ENCODE measurements at regions not wholly inside any gene's neighbourhood (a gene's known extent, or its start where the extent isn't known, plus 50 kb on each side); places are given as distances from the start of the nearest gene placed in this dataset.
"Not testable (repeated sequence)": the region's sequence is repeated elsewhere in the genome, so short reads cannot be mapped to it uniquely, and the experiment has no call there.

DNA sequence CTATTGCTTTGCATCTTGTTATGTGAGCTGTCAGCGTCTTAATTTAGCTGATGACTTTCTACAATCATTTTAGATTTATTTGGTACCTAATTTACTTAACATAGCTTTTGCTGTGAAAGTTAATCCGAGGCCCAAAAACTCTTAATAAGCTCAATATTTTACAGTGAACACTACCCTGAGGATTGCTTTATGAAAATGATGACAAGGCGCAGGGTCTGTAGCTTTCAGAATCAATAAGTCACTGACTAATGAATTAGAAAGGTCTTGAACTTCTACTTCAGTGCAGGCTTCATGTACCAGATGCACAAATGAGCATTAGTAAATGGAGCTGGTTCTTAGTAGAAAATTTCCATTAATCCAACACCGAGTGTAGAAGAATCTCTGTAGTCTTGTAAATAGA lies 81.4 kb upstream of the ZNF366 start:
- DNase-seq (ENCODE audit: low read depth) = no peak

DNA sequence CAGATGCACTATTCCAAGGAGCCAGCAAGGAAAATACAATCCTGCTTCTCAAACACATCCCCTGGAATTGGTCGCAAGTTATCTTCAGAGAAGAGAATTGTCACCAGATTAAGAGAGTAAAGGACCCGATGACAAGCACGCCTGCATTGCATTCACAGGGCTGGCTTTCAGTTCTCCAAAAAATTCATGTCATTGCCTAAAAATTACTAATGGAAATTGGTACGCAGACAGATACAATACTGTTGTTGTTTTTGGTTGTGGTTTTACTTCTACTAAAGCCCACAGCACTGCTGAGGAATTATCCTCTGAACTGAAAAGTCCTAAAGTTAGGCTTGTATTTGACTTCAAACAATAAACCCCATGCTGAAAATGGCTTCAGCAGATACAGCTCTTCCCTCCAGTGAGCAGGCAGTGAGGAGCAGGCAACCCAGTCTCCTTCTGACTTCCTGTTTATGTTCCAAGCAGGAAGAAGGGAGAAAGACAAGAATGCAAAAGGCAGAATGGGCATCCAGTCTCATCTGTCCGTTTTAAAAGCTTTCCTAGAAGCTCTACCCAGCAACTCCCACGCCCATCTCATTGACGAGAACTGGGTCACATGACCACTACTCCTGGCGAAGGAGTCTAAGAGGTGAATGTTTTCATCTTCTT lies 80.6 kb upstream of the ZNF366 start:
- DNase-seq (ENCODE audit: low read depth) = peak; percentile 52

DNA sequence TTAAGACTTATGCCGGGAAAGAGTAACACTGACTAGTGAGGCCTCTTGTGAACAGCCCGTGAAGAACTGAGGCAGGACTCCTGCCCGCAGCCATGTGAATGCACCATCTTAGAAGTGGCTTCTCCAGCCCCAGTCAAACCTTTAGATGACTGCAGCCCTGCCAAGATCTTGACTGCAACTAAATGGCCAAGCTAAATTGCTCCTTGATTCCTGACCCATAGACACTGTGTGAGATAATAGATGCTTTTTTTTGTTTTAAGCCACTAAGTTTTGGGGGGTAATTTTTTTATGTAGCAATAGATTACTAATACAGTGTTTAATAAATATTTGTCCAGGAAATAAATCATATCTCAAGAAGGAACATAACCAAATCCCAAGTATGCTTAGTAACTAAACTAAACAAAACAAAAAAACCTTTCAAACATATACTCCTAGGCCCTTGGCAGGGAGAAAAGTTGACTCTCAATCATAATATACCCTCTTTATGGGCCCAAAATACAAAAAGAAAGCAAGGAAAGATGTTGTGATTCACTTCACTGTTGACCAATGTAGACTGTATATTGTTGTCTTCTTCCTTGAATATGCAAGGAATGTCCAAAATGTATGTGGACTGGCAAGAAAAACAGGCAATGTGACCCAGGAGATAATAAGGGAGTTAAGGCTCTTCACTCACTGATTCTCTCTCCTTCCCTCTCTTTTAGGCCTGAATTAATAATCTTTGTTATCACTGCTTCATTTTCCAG lies 79.7 kb upstream of the ZNF366 start:
- peak; percentile 70 for DNase-seq (ENCODE audit: low read depth)

DNA sequence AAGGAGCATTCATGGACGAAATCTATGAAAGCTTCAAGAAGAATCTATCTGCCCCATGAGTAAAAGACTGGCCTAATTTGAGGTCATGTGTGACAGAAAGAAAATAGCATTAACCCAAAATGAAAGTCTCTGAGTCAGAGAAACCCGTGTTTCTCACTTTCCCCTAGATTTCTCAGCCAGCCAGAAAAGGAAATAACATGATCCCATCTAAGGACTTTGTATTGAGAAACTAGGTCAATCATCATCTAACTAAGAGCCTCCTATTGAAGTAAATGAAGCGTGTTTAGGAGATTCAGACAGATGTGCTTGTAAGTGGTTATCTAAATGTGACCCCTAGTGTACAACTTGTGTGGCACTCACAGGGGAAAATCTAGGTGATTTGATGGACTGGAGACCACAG lies 77.3 kb upstream of the ZNF366 start:
- peak; percentile 32 for DNase-seq (ENCODE audit: low read depth)

DNA sequence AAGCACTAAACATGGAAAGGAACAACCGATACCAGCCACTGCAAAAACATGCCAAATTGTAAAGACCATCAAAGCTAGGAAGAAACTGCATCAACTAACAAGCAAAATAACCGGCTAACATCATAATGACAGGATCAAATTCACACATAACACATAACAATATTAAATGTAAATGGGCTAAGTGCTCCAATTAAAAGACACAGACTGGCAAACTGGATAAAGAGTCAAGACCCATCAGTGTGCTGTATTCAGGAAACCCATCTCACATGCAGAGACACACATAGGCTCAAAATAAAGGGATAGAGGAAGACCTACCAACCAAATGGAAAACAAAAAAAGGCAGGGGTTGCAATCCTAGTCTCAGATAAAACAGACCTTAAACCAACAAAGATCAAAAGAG lies 72.1 kb upstream of the ZNF366 start:
- not testable (repeated sequence) for DNase-seq (ENCODE audit: low read depth)

DNA sequence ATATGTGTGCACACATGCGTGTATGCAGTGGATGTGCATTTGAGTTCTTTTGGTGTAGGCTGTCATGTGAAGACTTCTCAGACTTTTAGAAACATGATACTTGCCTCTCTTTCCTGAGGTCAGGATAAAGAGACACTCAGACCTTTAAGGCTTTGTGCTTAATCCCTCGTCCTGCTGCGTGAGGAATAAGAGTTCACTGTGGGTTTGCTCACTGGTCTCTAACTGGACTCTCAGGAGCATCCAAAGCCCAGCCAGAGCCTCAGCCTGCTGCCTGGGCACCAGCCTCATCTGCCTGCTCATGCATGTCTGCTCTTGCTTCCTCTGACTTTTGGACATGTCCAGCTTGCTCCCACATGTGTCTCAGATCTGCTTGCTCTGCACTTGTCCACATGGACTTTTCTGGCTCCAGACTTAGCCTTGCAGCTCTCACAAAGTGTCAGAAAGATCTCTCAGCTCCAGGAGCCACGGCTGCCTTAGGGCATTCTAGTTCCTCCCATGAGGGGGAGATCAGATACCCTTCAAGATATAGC lies 65.1 kb upstream of the ZNF366 start:
- DNase-seq (ENCODE audit: low read depth) = no peak

DNA sequence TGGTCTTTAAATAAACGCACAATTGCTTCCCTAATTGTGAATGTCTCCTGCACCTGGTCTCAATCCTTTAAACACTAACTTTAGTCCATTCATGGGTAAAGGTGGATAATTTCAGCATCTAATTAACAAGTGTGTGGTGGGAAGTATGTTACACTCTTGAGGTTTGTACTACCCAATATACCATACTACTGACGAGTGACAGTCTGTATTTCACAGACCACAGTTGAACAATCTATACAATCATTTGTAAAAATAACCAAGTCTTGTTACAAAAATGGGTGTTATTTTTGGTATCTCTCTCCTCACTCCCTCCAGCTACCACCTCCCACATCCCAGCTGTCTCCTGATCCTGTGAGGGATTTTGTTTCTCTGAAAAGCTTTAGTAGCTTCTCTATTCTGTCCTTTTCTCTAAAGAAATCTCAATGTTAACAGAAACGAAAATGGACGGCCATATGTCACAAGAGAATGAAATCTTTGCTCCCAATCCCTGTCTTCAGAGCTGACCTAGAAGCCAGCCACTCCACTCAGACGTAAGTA lies 62.3 kb upstream of the ZNF366 start:
- no peak for DNase-seq (ENCODE audit: low read depth)

DNA sequence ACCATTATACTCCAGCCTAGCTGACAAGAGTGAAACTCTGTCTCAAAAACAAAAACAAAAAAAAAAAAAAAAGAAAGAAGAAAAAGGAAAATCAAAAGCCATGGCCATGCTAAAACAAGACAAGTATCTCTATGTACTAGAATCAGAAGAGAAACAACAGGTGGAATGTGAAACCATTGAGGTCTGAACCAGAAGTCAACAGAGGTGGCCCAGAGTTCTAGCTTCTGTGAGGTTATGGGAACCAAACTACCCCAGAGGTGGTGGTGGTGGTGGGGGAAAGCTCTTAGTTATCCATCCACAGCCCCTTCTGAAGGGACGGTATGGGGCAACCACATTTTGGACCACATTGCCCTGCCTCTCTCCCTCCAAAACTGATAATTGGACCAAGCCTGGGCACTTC lies 59.5 kb upstream of the ZNF366 start:
- no peak for DNase-seq (ENCODE audit: low read depth)

DNA sequence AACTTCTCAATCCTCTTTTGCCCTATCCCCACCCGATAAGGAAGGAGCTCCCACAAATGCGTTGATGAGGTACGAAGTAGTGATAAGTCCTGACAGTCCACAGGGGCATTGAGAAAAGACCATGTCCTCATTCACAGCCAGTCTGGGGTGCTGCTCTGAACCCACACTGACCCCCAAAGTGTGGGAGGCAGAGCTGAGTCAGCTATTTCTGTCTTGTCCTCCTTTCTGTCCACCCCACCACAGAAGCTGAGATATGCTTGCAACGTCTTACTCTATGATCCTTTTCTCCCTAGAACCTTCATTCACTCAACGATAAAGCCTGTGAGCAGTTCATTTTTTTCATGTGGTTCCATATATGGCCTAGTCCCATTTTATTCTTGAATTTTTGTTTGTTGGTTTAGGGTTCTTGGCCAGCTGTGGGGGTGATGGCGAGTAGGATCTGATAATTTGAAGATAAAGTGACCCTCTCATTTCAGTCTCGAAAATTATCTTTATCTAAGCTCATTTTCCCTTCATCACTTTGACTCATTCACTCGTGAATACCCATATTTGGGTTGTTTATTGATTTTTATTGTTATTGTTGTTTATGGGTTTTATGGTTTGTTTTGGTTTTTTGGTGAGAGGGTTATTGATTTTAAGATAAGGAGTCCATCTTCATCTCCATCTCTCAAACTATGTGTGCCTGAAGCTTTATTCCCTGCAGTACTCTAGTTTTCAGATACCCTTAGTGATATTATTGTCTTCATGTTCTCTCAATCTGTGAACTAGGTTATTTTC lies 58.5 kb upstream of the ZNF366 start:
- DNase-seq (ENCODE audit: low read depth) = no peak

DNA sequence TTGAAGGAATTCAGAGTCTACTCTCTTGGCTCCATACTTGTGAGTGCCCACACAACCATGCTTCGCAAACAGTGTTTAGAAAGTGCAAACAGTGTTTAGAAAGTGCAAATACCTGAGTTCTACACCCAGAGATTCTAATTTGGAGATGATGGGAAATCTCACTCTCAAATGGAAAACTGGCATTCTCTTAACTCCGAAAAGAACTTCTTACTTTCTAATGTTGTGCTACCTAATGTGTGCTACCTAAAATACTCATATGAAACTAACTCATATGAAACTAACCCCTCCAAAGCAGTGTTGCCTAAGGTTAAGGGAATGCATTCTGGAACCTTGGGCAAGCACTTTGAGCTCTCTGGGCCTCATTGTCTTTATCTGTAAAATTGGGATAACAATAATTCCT lies 55.5 kb upstream of the ZNF366 start:
- DNase-seq (ENCODE audit: low read depth) = no peak

DNA sequence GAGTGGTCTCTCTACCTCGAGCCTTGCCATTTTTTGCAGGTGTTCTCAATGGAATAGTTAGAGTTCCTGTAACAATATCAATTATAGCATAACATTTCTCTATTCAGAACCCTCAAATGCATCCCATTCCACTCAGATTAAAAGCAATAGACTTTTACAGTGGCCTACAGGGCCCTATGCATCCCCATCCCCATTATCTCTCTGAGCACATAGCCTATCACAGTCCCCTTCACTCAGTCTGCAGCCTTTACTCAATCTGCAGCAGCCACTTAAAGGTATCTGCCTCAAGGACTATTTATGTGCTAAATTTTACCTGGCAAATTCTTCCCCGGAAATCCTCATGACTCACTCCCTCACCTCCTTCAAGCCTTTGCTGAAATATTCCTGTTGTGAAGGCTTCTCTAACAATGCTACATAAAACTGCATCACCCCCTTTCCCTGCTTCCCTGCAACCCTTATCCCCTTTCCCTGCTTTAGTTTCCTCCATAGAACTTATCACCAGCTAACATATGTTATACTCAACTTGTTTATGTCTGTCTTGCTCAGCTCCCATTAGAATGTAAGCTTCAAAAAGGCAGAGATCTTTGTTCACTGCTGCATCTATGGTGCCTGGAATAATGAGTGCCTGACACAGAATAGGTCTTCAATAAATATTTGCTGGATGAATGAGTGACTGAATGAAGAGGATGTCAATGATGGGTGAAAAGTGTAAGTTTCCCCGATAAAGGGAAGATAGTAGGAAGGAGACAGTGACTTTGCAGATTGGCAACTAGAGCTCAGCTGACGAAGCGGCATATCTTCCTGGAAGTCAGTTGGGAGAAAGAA lies 54.1 kb upstream of the ZNF366 start:
- no peak for DNase-seq (ENCODE audit: low read depth)

DNA sequence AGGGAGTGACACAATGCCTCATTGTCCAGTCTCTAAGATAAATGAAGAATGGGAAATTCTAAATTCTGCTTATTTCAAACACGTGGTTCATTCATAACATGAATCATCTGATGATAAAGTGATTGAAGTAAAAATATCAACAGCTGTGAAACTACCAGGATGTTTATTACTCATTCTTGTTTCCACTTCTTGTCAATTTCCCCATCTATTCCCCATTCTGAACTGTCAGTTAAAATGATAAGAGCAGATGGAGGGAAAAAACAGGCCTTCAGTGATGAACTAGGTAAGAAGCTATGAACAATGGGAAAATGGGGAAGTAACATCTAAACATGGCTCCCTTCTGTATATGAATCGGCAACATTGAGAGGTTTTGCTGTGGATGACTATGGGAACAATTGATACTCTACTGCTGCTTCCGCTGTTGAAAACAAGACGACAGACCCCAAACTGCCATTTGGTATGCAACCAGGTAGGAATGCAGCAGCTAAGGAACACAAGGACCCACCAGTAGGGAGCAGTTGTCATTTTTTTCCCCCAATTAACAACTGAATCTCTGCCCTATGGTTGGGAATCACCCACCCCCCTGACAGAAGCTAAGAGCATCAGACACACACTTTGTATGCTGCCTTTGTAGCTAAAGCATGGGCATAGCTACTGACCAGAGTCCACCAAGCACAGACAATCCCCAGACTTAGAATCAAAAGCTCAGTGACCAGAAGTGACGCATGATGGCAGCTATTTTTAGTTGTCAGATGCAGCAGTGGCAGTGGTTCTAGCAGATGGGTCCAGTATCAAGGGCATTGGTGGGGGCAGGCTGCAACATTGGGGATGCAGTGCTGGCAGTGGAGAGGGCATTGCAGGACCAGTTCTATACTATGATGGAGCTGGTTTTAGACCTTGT lies 52.9 kb upstream of the ZNF366 start:
- DNase-seq (ENCODE audit: low read depth) = no peak

DNA sequence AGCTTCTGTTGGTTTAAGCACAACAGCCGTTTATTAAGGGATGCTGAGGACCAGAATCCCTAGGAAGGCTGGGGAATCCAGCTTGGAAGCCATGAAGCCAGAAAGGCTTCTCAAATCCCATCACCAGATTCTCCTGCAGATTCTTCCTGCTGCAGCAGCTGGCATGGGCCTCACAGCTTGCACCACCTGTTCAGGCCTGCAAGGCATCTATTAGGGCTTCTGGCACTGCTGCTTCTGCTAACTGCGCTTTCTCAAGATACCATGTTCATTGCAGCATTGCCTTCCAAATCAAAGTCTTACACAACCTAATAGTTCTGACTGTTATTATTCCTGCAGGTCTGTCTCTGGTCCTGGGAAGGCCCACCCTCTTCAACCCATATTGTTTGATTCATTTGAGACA lies 51.2 kb upstream of the ZNF366 start:
- no peak for DNase-seq (ENCODE audit: low read depth)

DNA sequence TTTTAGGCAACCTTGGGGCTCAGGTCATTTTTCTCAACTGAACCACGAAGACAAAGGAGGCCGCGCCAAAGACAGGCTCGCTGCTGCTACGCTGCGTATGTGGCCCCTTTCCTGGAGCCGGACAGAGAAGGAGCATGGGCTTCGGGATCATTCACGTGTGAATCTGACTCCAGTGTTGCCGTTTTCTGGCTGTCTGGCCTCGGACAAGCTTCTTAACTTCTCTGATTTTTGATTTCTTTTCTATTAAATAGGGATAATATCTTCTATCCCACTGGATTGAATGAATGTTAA lies 50.8 kb upstream of the ZNF366 start:
- no peak for DNase-seq (ENCODE audit: low read depth)

DNA sequence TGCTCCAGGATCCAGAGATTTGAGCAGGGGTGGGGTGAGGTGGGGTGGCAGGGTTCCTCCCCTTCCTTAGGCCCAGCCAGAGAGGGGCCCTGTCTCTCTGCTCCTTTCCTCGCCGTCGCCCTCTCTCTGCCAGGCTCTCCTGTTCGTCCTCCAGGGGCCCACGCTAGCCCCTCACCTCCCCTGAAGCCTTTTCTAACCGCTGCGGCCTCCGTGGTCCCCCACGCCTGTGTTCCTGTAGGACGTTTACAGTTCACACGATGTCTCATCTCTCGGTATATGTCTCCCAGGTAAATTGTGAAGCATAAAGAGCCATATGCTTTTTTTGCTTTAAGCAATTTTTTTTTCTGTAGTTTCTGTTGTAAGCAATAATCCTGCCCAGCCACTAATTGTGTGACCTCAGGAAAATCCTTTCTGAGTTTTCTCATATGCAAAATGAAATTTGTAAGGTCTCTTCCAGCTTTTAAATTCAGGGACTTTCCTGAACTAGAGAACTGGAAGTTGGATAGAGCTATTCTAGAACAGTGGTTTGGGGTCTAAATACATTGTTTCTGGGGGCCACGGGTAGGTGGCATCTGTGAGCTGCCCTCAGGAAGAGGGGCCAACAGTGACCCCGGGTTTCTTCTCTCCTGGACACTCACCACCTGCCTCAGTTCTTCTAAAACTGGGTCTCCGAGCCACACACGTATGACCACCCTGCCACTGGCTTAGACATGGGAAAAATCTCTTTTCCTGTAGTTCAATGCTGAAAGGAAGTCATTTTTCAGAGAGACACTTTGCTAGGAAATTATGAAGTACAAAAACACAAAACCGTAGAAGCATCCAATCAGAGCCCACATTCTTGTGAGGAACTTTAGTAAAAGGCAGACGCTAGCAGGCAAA lies 50.2 kb upstream of the ZNF366 start:
- DNase-seq (ENCODE audit: low read depth) = no peak
